HCT116 (cell line): ENCODE measurements at regions not wholly inside any gene's neighbourhood (a gene's known extent, or its start where the extent isn't known, plus 50 kb on each side); places are given as distances from the start of the nearest gene placed in this dataset.
"Not testable (repeated sequence)": the region's sequence is repeated elsewhere in the genome, so short reads cannot be mapped to it uniquely, and the experiment has no call there.

ENCODE experiments used
- ATAC-seq: fragments of 200-7000 bp; cut with Tn5 transposase; 2 replicates; pipeline ENCODE4 v1.9.1; 2020; ENCODE audit warnings: mild to moderate bottlenecking, moderate library complexity
- BruUV-seq: library from RNA; stranded (reverse); fragments of 400-500 nt; replicated peaks from 2 replicates; lab custom pipeline; 2021; lab: Mats Ljungman, UMichigan
- CTCF ChIA-PET: fragments of 300-600 bp; sonication (Branson Sonifier 250); formaldehyde crosslinking; loops from one replicate; lab custom pipeline; 2021; ENCODE audit warnings: antibody characterized with exemption; lab: Charles Lee
- POLR2A ChIA-PET: fragments of 300-600, 350-600 bp; sonication (Branson Sonifier 250); formaldehyde crosslinking; loops from one replicate; lab custom pipeline; 2021; ENCODE audit warnings: antibody characterized with exemption; lab: Charles Lee
- RAD21 ChIA-PET, 2 experiments: fragments of 300-600 bp; sonication (Branson Sonifier 250); formaldehyde crosslinking; loops; one replicate each; lab custom pipeline; 2023; ENCODE audit warnings: low total read pairs in 2 of 2; ENCODE audit not compliant: uncharacterized antibody in 2 of 2, unreplicated experiment in 2 of 2, low non-redundant PET in 1 of 2; lab: Charles Lee
- DNase-seq: peaks from one replicate; pipeline ENCODE4 v3.0.0-alpha.2; 2010; ENCODE audit warnings: low read depth, low spot score
- H2AFZ ChIP-seq: fragments of 200-600 bp; shearing (Covaris generic), sonication (generic); 2 replicates; pipeline ENCODE4 v1.6.1; 2017; ENCODE audit warnings: low read depth, mixed run types, mixed read lengths, antibody characterized with exemption, low read length; ENCODE audit not compliant: poor library complexity, severe bottlenecking
- H3K27ac ChIP-seq: 2 replicates; pipeline ENCODE4 v1.5.1; 2012; ENCODE audit warnings: low read depth, low read length
- H3K27me3 ChIP-seq: fragments of 200-600 bp; sonication (generic); 2 replicates; pipeline ENCODE4 v1.6.1; 2016; ENCODE audit warnings: mixed run types, low read length, mixed read lengths; ENCODE audit not compliant: insufficient read depth
- H3K36me3 ChIP-seq, 2 experiments: fragments of 200-500 bp in 1 of 2; fragments of 200-600 bp in 1 of 2; sonication (Bioruptor generic) in 1 of 2; sonication (generic) in 1 of 2; 2 replicates each; pipeline versions ENCODE4 v1.5.1 to v1.6.1; 2014 to 2016; ENCODE audit warnings: low read length in 2 of 2, inconsistent platforms in 1 of 2, mixed read lengths in 1 of 2, mixed run types in 1 of 2; ENCODE audit not compliant: insufficient read depth in 2 of 2, control insufficient read depth in 1 of 2
- H3K4me1 ChIP-seq, 2 experiments: fragments of 200-600 bp in 1 of 2; sonication (generic) in 1 of 2; 2 replicates each; pipeline versions ENCODE4 v1.5.1 to v1.6.1; 2012 to 2017; ENCODE audit warnings: low read length in 2 of 2, inconsistent platforms in 1 of 2, mild to moderate bottlenecking in 1 of 2, mixed read lengths in 1 of 2, mixed run types in 1 of 2, moderate library complexity in 1 of 2; ENCODE audit not compliant: insufficient read depth in 2 of 2, control insufficient read depth in 1 of 2
- H3K4me2 ChIP-seq: fragments of 200-600 bp; sonication (generic); 2 replicates; pipeline ENCODE4 v1.6.1; 2017; ENCODE audit warnings: mixed run types, low read length, mixed read lengths
- H3K4me3 ChIP-seq, 2 experiments: fragments of 200-600 bp in 1 of 2; sonication (generic) in 1 of 2; replicated peaks in 1 of 2; 2 replicates each; pipeline ENCODE4 v1.5.1; 2011 to 2016; ENCODE audit warnings: low read length in 2 of 2, control low read depth in 1 of 2, low read depth in 1 of 2, mild to moderate bottlenecking in 1 of 2, mixed read lengths in 1 of 2, mixed run types in 1 of 2
- H3K79me2 ChIP-seq: fragments of 200-600 bp; sonication (generic); 2 replicates; pipeline ENCODE4 v1.6.1; 2017; ENCODE audit warnings: mild to moderate bottlenecking, mixed run types, low read length, moderate library complexity, mixed read lengths; ENCODE audit not compliant: insufficient read depth
- H3K9ac ChIP-seq: fragments of 200-600 bp; sonication (generic); 2 replicates; pipeline ENCODE4 v1.6.1; 2016; ENCODE audit warnings: low read length, mixed read lengths
- H3K9me2 ChIP-seq: fragments of 200-600 bp; sonication (generic), shearing (Covaris generic); 2 replicates; pipeline ENCODE4 v1.6.1; 2017; ENCODE audit warnings: mixed run types, mild to moderate bottlenecking, moderate library complexity; ENCODE audit not compliant: insufficient read depth
- H3K9me3 ChIP-seq, 2 experiments: fragments of 200-500 bp in 1 of 2; fragments of 200-600 bp in 1 of 2; sonication (Bioruptor generic) in 1 of 2; sonication (generic) in 1 of 2; 2 replicates each; pipeline ENCODE4 v1.6.1; 2014 to 2017; ENCODE audit warnings: low read length in 2 of 2, mixed read lengths in 2 of 2, inconsistent platforms in 1 of 2, low read depth in 1 of 2, mild to moderate bottlenecking in 1 of 2, mixed run types in 1 of 2, moderate library complexity in 1 of 2; ENCODE audit not compliant: control insufficient read depth in 1 of 2, insufficient read depth in 1 of 2
- H4K20me1 ChIP-seq: fragments of 200-600 bp; sonication (generic), shearing (Covaris generic); 2 replicates; pipeline ENCODE4 v1.6.1; 2017; ENCODE audit warnings: mixed run types, mild to moderate bottlenecking, moderate library complexity; ENCODE audit not compliant: insufficient read depth
- EGR1 ChIP-seq: IDR thresholded peaks from 2 replicates; pipeline ENCODE4 v1.6.1; 2012; ENCODE audit warnings: low read depth
- POLR2AphosphoS5 ChIP-seq: IDR thresholded peaks from 2 replicates; pipeline ENCODE4 v1.6.1; 2011; ENCODE audit warnings: mild to moderate bottlenecking, low read depth, low read length, moderate library complexity
- TCF7L2 ChIP-seq: IDR thresholded peaks from 2 replicates; pipeline ENCODE4 v1.7.0; 2011; ENCODE audit warnings: borderline replicate concordance, inconsistent platforms; ENCODE audit not compliant: insufficient read depth, insufficient read length; ENCODE audit errors: extremely low read depth
- intact Hi-C: fragments of 100-400 bp; cut with micrococcal nuclease; formaldehyde crosslinking; loops from 2 replicates; pipeline ENCODE4 v1.10.0; 2022

DNA sequence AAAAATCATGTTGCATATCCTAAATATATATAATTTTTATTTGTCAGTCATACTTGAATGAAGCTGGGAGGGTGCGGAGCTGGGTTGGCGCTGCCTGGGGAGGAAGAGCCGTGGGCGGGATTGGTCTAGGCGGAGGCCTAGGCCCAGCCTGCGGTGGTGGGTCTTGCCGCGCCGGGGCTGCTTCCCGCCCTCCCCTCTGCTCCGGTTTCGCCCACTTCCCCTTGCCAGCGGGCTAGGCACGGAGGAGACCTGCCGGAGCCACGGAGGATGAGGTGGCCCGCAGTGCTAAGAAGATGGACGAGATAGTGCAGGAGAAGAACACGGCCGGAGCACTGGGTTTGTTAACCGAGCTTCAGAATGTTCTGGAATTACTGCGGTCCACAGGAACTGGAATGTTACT, 54.0 kb upstream of the IGFBPL1 start (continued):
- TF ChIP-seq POLR2AphosphoS5: no peak
- TF ChIP-seq EGR1: no peak
- no peak for TF ChIP-seq TCF7L2

DNA sequence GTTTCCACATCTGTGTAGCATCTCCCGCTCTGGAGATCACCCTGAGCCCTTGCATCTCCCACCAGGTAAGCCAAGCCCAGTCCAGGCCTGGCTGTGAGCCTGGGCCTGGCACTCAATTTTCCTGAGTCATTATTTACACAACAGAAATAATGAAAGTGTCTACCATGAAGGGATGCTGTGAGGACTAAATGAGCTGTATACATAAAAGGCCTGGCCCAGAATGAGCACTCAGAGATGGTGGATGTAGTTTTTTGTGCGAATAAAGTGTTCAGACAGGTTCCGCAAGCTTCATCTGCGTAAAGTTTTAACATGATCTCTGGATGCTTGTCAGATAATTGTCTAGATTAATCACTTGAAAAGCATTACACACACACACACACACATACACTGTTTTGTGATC, 50.2 kb upstream of the IGFBPL1 start:
- H3K4me3 ChIP-seq, DNase-seq, H3K27me3 ChIP-seq, POLR2A ChIA-PET, RAD21 ChIA-PET, BruUV-seq, H2AFZ ChIP-seq, intact Hi-C loops, H3K36me3 ChIP-seq, H3K4me1 ChIP-seq, CTCF ChIA-PET, H3K9me3 ChIP-seq, H3K4me2 ChIP-seq, H3K27ac ChIP-seq, H3K79me2 ChIP-seq, H4K20me1 ChIP-seq, H3K9me2 ChIP-seq, H3K9ac ChIP-seq: not testable (repeated sequence)
- peak; percentile 32; the same call in 1 of the 2 replicates for ATAC-seq
